Neural progenitor cell (in vitro differentiated cells): ENCODE measurements at regions not wholly inside any gene's neighbourhood (a gene's known extent, or its start where the extent isn't known, plus 50 kb on each side); places are given as distances from the start of the nearest gene placed in this dataset.

Experiments used
- DNase-seq: peaks from one replicate; pipeline ENCODE4 v3.0.0-alpha.2; 2016; ENCODE audit warnings: low spot score
- H2AFZ ChIP-seq: fragments of 200-600 bp; sonication (generic); replicated peaks from 2 replicates; pipeline ENCODE4 v1.6.1; 2016; ENCODE audit warnings: antibody characterized with exemption
- H3F3A ChIP-seq: fragments of 200-600 bp; sonication (generic); 2 replicates; pipeline ENCODE4 v1.6.1; 2016; ENCODE audit warnings: antibody characterized with exemption, low read depth
- H3K27ac ChIP-seq: fragments of 200-600 bp; sonication (generic); 2 replicates; pipeline ENCODE4 v1.5.1; 2016; ENCODE audit warnings: mild to moderate bottlenecking
- H3K27me3 ChIP-seq: fragments of 200-600 bp; sonication (generic); 2 replicates; pipeline ENCODE4 v1.6.1; 2016; ENCODE audit warnings: mild to moderate bottlenecking, moderate library complexity
- H3K36me3 ChIP-seq: fragments of 200-600 bp; sonication (generic); 2 replicates; pipeline ENCODE4 v1.5.1; 2016
- H3K4me1 ChIP-seq: fragments of 200-600 bp; sonication (generic); 2 replicates; pipeline ENCODE4 v1.6.1; 2016; ENCODE audit warnings: mixed run types
- H3K4me2 ChIP-seq: fragments of 200-600 bp; sonication (generic); 2 replicates; pipeline ENCODE4 v1.6.1; 2016
- H3K4me3 ChIP-seq: fragments of 200-600 bp; sonication (generic); 2 replicates; pipeline ENCODE4 v1.5.1; 2016
- H3K79me2 ChIP-seq: fragments of 200-600 bp; sonication (generic); 2 replicates; pipeline ENCODE4 v1.6.1; 2016; ENCODE audit warnings: low read depth
- H3K9ac ChIP-seq: fragments of 200-600 bp; sonication (generic); 2 replicates; pipeline ENCODE4 v1.6.1; 2016
- H3K9me3 ChIP-seq: fragments of 200-600 bp; sonication (generic); 2 replicates; pipeline ENCODE4 v1.5.1; 2016; ENCODE audit warnings: low read depth
- H4K20me1 ChIP-seq: fragments of 200-600 bp; sonication (generic); 2 replicates; pipeline ENCODE4 v1.6.1; 2016; ENCODE audit warnings: low read depth
- H3K27ac Mint-ChIP-seq: 3 replicates; pipeline ENCODE4 v1.8.0; 2021; ENCODE audit warnings: mixed read lengths
- H3K27me3 Mint-ChIP-seq: 2 replicates; pipeline ENCODE4 v1.8.0; 2022; ENCODE audit warnings: low read depth, mild to moderate bottlenecking, inconsistent platforms, moderate library complexity, mixed read lengths; ENCODE audit not compliant: insufficient read depth
- H3K36me3 Mint-ChIP-seq: 3 replicates; pipeline ENCODE4 v1.8.0; 2021; ENCODE audit warnings: mixed read lengths
- H3K4me1 Mint-ChIP-seq: 3 replicates; pipeline ENCODE4 v1.8.0; 2021; ENCODE audit warnings: mixed read lengths
- H3K4me3 Mint-ChIP-seq: 3 replicates; pipeline ENCODE4 v1.8.0; 2021; ENCODE audit warnings: mild to moderate bottlenecking, moderate library complexity, mixed read lengths
- H3K9me3 Mint-ChIP-seq: 3 replicates; pipeline ENCODE4 v1.8.0; 2020; ENCODE audit warnings: mixed read lengths
- CTCF ChIP-seq: fragments of 200-600 bp; sonication (generic); IDR thresholded peaks from 2 replicates; pipeline ENCODE4 v1.5.1; 2017; ENCODE audit warnings: antibody characterized with exemption, mild to moderate bottlenecking
- EZH2 ChIP-seq: fragments of 200-600 bp; sonication (generic); IDR thresholded peaks from 2 replicates; pipeline ENCODE4 v1.6.1; 2017; ENCODE audit warnings: antibody characterized with exemption, mild to moderate bottlenecking, moderate library complexity
- EZH2phosphoT487 ChIP-seq: fragments of 200-600 bp; sonication (generic); IDR thresholded peaks from 2 replicates; pipeline ENCODE4 v1.6.1; 2017; ENCODE audit warnings: antibody characterized with exemption

DNA sequence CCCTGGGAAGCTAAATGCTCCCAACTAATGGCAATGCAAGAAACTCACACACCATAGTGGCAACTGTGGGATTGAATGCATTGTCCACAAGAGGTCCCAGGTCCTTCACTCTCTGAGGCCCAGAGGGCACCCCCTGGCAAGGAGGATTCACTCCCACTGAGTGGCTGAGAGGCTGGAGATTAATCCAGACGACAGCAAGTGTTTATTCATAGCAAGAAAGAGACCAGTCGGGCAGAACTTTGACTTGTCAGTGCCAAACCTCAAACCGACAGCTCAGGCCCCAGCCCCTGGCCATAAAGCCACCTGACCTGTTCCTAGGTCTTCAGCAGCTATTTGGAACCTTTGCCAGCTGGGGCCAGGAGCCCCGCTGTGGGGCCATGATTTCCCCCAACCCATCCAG lies 54.5 kb upstream of the MPEG1 start:
- no peak for TF ChIP-seq EZH2phosphoT487
- TF ChIP-seq EZH2, result no peak
- TF ChIP-seq CTCF, result no peak
- H3K27me3 ChIP-seq, result no peaks in the 10 kb centered on the region
- H3K4me1 ChIP-seq, result no peaks in the 10 kb centered on the region
- Mint-ChIP-seq H3K4me1 (peaks cover 6% of the 10 kb centered on the region), H3K27me3 (peaks cover 7% of the 10 kb centered on the region), H3K9me3 (peaks cover 2% of the 10 kb centered on the region), H3K27ac (peak overlapping the region; percentile 92), H3K36me3 (no peaks in the 10 kb centered on the region), H3K4me3 (no peak overlapping the region)
- no peaks in the 10 kb centered on the region for H3K36me3 ChIP-seq
- DNase-seq, result no peak
- H3F3A ChIP-seq, result no peaks in the 10 kb centered on the region
- no peaks in the 10 kb centered on the region for H4K20me1 ChIP-seq
- H3K4me2 ChIP-seq, result no peak overlapping the region
- no peaks in the 10 kb centered on the region for H3K9me3 ChIP-seq
- H3K9ac ChIP-seq, result no peak overlapping the region
- H3K27ac ChIP-seq, result no peak overlapping the region
- H3K79me2 ChIP-seq, result no peaks in the 10 kb centered on the region
- no peak overlapping the region for H3K4me3 ChIP-seq
- H2AFZ ChIP-seq, result no peak overlapping the region

DNA sequence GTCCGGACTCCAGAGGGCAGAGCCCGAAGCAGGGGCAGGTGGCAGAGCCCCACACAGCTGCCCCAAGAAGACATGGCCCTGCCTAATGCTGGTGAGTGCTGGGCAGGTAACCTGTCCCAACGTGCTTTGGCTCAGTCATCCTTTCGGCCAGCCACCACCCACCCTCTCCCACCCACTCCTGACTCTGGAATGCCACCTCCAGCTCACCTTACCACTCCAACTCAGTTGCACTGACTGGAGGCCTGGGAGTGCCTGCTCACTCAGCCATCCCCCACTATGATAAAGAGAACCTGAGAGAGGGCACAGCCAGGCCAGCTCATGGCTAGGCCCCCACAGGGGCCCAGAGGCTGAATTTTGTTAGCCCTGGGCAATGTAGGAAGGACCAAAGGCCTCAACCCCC lies 53.8 kb upstream of the MPEG1 start:
- Histone ChIP-seq H3K4me1 (no peaks in the 10 kb centered on the region), H3K27me3 (no peaks in the 10 kb centered on the region), H4K20me1 (no peaks in the 10 kb centered on the region), H3K9me3 (no peaks in the 10 kb centered on the region), H3K4me2 (no peak overlapping the region), H3K36me3 (no peaks in the 10 kb centered on the region), H3F3A (no peaks in the 10 kb centered on the region), H3K79me2 (no peaks in the 10 kb centered on the region), H3K9ac (no peak overlapping the region), H2AFZ (no peak overlapping the region), H3K4me3 (no peak overlapping the region), H3K27ac (no peak overlapping the region)
- no peak overlapping the region for H3K4me3 Mint-ChIP-seq
- peaks cover 2% of the 10 kb centered on the region for H3K9me3 Mint-ChIP-seq
- TF ChIP-seq EZH2, result no peak
- no peak for TF ChIP-seq CTCF
- no peak for TF ChIP-seq EZH2phosphoT487
- DNase-seq, result no peak
- H3K4me1 Mint-ChIP-seq, result peaks cover 6% of the 10 kb centered on the region
- no peaks in the 10 kb centered on the region for H3K36me3 Mint-ChIP-seq
- peak overlapping the region; percentile 92 for H3K27ac Mint-ChIP-seq
- H3K27me3 Mint-ChIP-seq, result peaks cover 10% of the 10 kb centered on the region

GRCh38 chr11:59265735-59266134 lies 53.0 kb upstream of the MPEG1 start:
- Histone ChIP-seq H3K4me3 (no peak overlapping the region), H3K27me3 (no peaks in the 10 kb centered on the region), H2AFZ (no peak overlapping the region), H3K9ac (no peak overlapping the region), H3K9me3 (no peaks in the 10 kb centered on the region), H3K27ac (no peak overlapping the region), H4K20me1 (no peaks in the 10 kb centered on the region), H3K4me2 (no peak overlapping the region), H3K4me1 (no peaks in the 10 kb centered on the region), H3F3A (no peaks in the 10 kb centered on the region), H3K36me3 (no peaks in the 10 kb centered on the region), H3K79me2 (no peaks in the 10 kb centered on the region)
- Mint-ChIP-seq H3K27ac (no peak overlapping the region), H3K27me3 (peaks cover 10% of the 10 kb centered on the region), H3K4me3 (no peak overlapping the region), H3K9me3 (peaks cover 2% of the 10 kb centered on the region), H3K4me1 (peaks cover 6% of the 10 kb centered on the region), H3K36me3 (no peaks in the 10 kb centered on the region)
- no peak for DNase-seq
- TF ChIP-seq CTCF (no peak), EZH2 (no peak), EZH2phosphoT487 (no peak)

DNA sequence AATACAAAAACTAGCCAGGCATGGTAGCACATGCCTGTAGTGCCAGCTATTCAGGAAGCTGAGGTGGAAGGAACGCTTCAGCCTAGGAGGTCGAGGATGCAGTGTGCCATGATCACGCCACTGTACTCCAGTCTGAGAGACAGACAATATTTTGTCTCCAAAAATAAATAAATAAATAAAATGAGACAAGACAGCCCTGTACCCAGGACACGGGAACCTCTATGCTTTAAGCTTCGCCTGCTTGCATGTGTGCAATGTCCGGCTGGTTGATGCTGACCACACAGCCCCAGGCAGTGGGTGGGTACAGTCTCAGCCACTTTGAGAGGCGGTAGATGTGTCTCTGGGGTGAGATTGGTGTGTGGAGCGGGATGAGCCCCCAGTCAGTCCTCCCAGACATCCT lies 52.0 kb upstream of the MPEG1 start:
- Histone ChIP-seq H3F3A (no peaks in the 10 kb centered on the region), H3K9ac (no peak overlapping the region), H3K4me3 (no peak overlapping the region), H3K9me3 (no peaks in the 10 kb centered on the region), H3K27me3 (no peaks in the 10 kb centered on the region), H3K4me1 (no peaks in the 10 kb centered on the region), H3K79me2 (no peaks in the 10 kb centered on the region), H2AFZ (no peak overlapping the region), H3K27ac (no peak overlapping the region), H3K36me3 (no peaks in the 10 kb centered on the region), H3K4me2 (no peak overlapping the region), H4K20me1 (no peaks in the 10 kb centered on the region)
- H3K27ac Mint-ChIP-seq, result no peak overlapping the region
- TF ChIP-seq CTCF (no peak), EZH2phosphoT487 (no peak), EZH2 (no peak)
- peaks cover 6% of the 10 kb centered on the region for H3K4me1 Mint-ChIP-seq
- H3K4me3 Mint-ChIP-seq, result no peak overlapping the region
- peaks cover 2% of the 10 kb centered on the region for H3K9me3 Mint-ChIP-seq
- no peak for DNase-seq
- H3K27me3 Mint-ChIP-seq, result peaks cover 10% of the 10 kb centered on the region
- no peaks in the 10 kb centered on the region for H3K36me3 Mint-ChIP-seq
